OCI-LY7 (cell line): ENCODE measurements at regions not wholly inside any gene's neighbourhood (a gene's known extent, or its start where the extent isn't known, plus 50 kb on each side); places are given as distances from the start of the nearest gene placed in this dataset.

Experiments used
- BruUV-seq: library from RNA; stranded (reverse); fragments of 400-500 nt; replicated peaks from 2 replicates; lab custom pipeline; 2021; lab: Mats Ljungman, UMichigan
- CTCF ChIA-PET: fragments of 300-600 bp; sonication (Branson Sonifier 250); formaldehyde crosslinking; loops from one replicate; lab custom pipeline; 2022; ENCODE audit warnings: antibody characterized with exemption; ENCODE audit not compliant: unreplicated experiment; lab: Charles Lee
- POLR2A ChIA-PET: fragments of 300-600 bp; sonication (Branson Sonifier 250); formaldehyde crosslinking; loops from one replicate; lab custom pipeline; 2022; ENCODE audit warnings: antibody characterized with exemption; lab: Charles Lee
- DNase-seq: peaks from one replicate; pipeline ENCODE4 v3.0.0-alpha.2; 2015; ENCODE audit warnings: low spot score
- H2AFZ ChIP-seq: fragments of 200-600 bp; sonication (generic), shearing (Covaris generic); 2 replicates; pipeline ENCODE4 v1.6.1; 2014; ENCODE audit warnings: mild to moderate bottlenecking, antibody characterized with exemption, low read length, moderate library complexity
- H3K27ac ChIP-seq: fragments of 200-600 bp; sonication (generic); 2 replicates; pipeline ENCODE4 v1.5.1; 2014; ENCODE audit warnings: mixed run types, low read depth, mild to moderate bottlenecking, moderate library complexity, low read length, inconsistent platforms; ENCODE audit not compliant: poor library complexity, severe bottlenecking
- H3K36me3 ChIP-seq: fragments of 200-600 bp; sonication (generic); 2 replicates; pipeline ENCODE4 v1.6.1; 2014; ENCODE audit warnings: mild to moderate bottlenecking, antibody characterized with exemption, low read length, moderate library complexity, mixed read lengths; ENCODE audit not compliant: insufficient read depth
- H3K4me1 ChIP-seq: fragments of 200-600 bp; sonication (generic); 2 replicates; pipeline ENCODE4 v1.5.1; 2014; ENCODE audit warnings: mild to moderate bottlenecking, low read length; ENCODE audit not compliant: insufficient read depth, poor library complexity, severe bottlenecking
- H3K4me2 ChIP-seq: fragments of 200-600 bp; sonication (generic); 2 replicates; pipeline ENCODE4 v1.6.1; 2014; ENCODE audit warnings: mild to moderate bottlenecking, low read length
- H3K4me3 ChIP-seq: fragments of 200-600 bp; sonication (generic); 2 replicates; pipeline ENCODE4 v1.5.1; 2014; ENCODE audit warnings: mild to moderate bottlenecking, low read depth, low read length; ENCODE audit not compliant: poor library complexity, severe bottlenecking
- H3K79me2 ChIP-seq: fragments of 200-600 bp; sonication (generic); 2 replicates; pipeline ENCODE4 v1.6.1; 2016; ENCODE audit warnings: low read depth, mild to moderate bottlenecking, low read length, moderate library complexity, mixed read lengths; ENCODE audit not compliant: insufficient read depth
- H3K9me2 ChIP-seq: fragments of 200-600 bp; sonication (generic); 2 replicates; pipeline ENCODE4 v1.6.1; 2016; ENCODE audit warnings: mild to moderate bottlenecking, low read length, mixed read lengths; ENCODE audit not compliant: insufficient read depth
- H3K9me3 ChIP-seq: fragments of 200-600 bp; sonication (generic); 2 replicates; pipeline ENCODE4 v1.6.1; 2014; ENCODE audit warnings: mild to moderate bottlenecking, mixed run types, low read length, mixed read lengths
- H4K20me1 ChIP-seq: fragments of 200-600 bp; sonication (generic); 2 replicates; pipeline ENCODE4 v1.6.1; 2014; ENCODE audit warnings: mild to moderate bottlenecking, antibody characterized with exemption, low read length, moderate library complexity, mixed read lengths; ENCODE audit not compliant: insufficient read depth
- EZH2phosphoT487 ChIP-seq: fragments of 200-600 bp; sonication (generic); IDR thresholded peaks from 2 replicates; pipeline ENCODE4 v1.6.1; 2018; ENCODE audit warnings: low read depth, borderline replicate concordance, mild to moderate bottlenecking, mixed run types, antibody characterized with exemption, low read length, moderate library complexity, mixed read lengths
- intact Hi-C: fragments of 100-400 bp; cut with micrococcal nuclease; formaldehyde crosslinking; loops from one replicate; pipeline ENCODE4 v1.10.0; 2022; ENCODE audit not compliant: unreplicated experiment
- TF ChIP-seq, protein P1 (sequence below): fragments of 200-600 bp; sonication (generic); conservative IDR thresholded peaks from 2 replicates; pipeline ENCODE4 v1.5.1; 2014; ENCODE audit warnings: mild to moderate bottlenecking, antibody characterized with exemption, low read length, moderate library complexity, mixed read lengths

- no peak overlapping the region for H3K4me3 ChIP-seq
- no peaks in the 10 kb centered on the region for H3K9me2 ChIP-seq
- no peak for TF ChIP-seq EZH2phosphoT487
- TF ChIP-seq, protein P1, sequence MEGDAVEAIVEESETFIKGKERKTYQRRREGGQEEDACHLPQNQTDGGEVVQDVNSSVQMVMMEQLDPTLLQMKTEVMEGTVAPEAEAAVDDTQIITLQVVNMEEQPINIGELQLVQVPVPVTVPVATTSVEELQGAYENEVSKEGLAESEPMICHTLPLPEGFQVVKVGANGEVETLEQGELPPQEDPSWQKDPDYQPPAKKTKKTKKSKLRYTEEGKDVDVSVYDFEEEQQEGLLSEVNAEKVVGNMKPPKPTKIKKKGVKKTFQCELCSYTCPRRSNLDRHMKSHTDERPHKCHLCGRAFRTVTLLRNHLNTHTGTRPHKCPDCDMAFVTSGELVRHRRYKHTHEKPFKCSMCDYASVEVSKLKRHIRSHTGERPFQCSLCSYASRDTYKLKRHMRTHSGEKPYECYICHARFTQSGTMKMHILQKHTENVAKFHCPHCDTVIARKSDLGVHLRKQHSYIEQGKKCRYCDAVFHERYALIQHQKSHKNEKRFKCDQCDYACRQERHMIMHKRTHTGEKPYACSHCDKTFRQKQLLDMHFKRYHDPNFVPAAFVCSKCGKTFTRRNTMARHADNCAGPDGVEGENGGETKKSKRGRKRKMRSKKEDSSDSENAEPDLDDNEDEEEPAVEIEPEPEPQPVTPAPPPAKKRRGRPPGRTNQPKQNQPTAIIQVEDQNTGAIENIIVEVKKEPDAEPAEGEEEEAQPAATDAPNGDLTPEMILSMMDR: no peak
- no peaks in the 10 kb centered on the region for H3K79me2 ChIP-seq
- intact Hi-C loops: no loop called here
- H4K20me1 ChIP-seq: no peaks in the 10 kb centered on the region
- no peaks in the 10 kb centered on the region for H3K36me3 ChIP-seq
- H3K9me3 ChIP-seq: no peaks in the 10 kb centered on the region
- POLR2A ChIA-PET: interaction anchor here (0.6 kb wide), 1 partner anchor 878 kb away, joined by 4 read pairs; no protein-coding TSS in a partner anchor
- BruUV-seq: no TSS peak
- H2AFZ ChIP-seq: no peak overlapping the region
- no peak overlapping the region for H3K27ac ChIP-seq
- DNase-seq: no peak
- no peak overlapping the region for H3K4me2 ChIP-seq
- CTCF ChIA-PET: no interaction called here
- H3K4me1 ChIP-seq: no peaks in the 10 kb centered on the region
These were observed 259.6 kb downstream of the NUP35 start for GRCh38 chr2:183383854-183384253.

GRCh38 chr2:183389546-183390080, 265.4 kb downstream of the NUP35 start:
- H3K9me3 ChIP-seq: no peaks in the 10 kb centered on the region
- H3K27ac ChIP-seq: no peak overlapping the region
- H4K20me1 ChIP-seq: no peaks in the 10 kb centered on the region
- TF ChIP-seq EZH2phosphoT487: no peak
- TF ChIP-seq, protein P1: no peak
- H3K4me3 ChIP-seq: no peak overlapping the region
- intact Hi-C loops: no loop called here
- ChIA-PET POLR2A (interaction anchor here (0.6 kb wide), 1 partner anchor 255 kb away, joined by 3 read pairs; no protein-coding TSS in a partner anchor), CTCF (no interaction called here)
- H3K36me3 ChIP-seq: no peaks in the 10 kb centered on the region
- peak; percentile 60 for DNase-seq
- H3K4me1 ChIP-seq: peaks cover 16% of the 10 kb centered on the region
- H3K79me2 ChIP-seq: no peaks in the 10 kb centered on the region
- peak overlapping the region; percentile 29; the same call in 1 of the 2 replicates for H3K4me2 ChIP-seq
- 0 out of 2 replicates have a peak overlapping the region, but pooled peaks have one; percentile 14 for H2AFZ ChIP-seq
- no TSS peak for BruUV-seq
- H3K9me2 ChIP-seq: no peaks in the 10 kb centered on the region

GRCh38 chr2:183390109-183390508, 265.9 kb downstream of the NUP35 start:
- H3K27ac ChIP-seq: no peak overlapping the region
- no TSS peak for BruUV-seq
- H3K4me3 ChIP-seq: no peak overlapping the region
- H3K9me3 ChIP-seq: no peaks in the 10 kb centered on the region
- H2AFZ ChIP-seq: 0 out of 2 replicates have a peak overlapping the region, but pooled peaks have one; percentile 14
- ChIA-PET CTCF (interaction anchor here (0.6 kb wide), 1 partner anchor 98 kb away, joined by 3 read pairs; no protein-coding TSS in a partner anchor), POLR2A (no interaction called here)
- no peaks in the 10 kb centered on the region for H3K9me2 ChIP-seq
- TF ChIP-seq, protein P1: no peak
- TF ChIP-seq EZH2phosphoT487: no peak
- H3K4me1 ChIP-seq: peaks cover 16% of the 10 kb centered on the region
- no peaks in the 10 kb centered on the region for H4K20me1 ChIP-seq
- intact Hi-C loops: no loop called here
- DNase-seq: no peak
- H3K4me2 ChIP-seq: peak overlapping the region; percentile 29; the same call in 1 of the 2 replicates
- H3K79me2 ChIP-seq: no peaks in the 10 kb centered on the region
- H3K36me3 ChIP-seq: no peaks in the 10 kb centered on the region
